GM23338 (cell line): ENCODE measurements at regions not wholly inside any gene's neighbourhood (a gene's known extent, or its start where the extent isn't known, plus 50 kb on each side); places are given as distances from the start of the nearest gene placed in this dataset.

Experiments used
- ATAC-seq: fragments of 200-7000 bp; cut with Tn5 transposase; 3 replicates; pipeline ENCODE4 v1.9.1; 2020
- DNase-seq: peaks from one replicate; pipeline ENCODE4 v3.0.0-alpha.2; 2015; ENCODE audit warnings: low spot score
- H2AFZ ChIP-seq: fragments of 200-600 bp; sonication (generic); 2 replicates; pipeline ENCODE4 v1.8.0; 2016; ENCODE audit warnings: antibody characterized with exemption, mild to moderate bottlenecking, moderate library complexity
- H3F3A ChIP-seq: fragments of 200-600 bp; sonication (generic); replicated peaks from 2 replicates; pipeline ENCODE4 v1.8.0; 2017; ENCODE audit warnings: antibody characterized with exemption, mixed run types, low read depth
- H3K27ac ChIP-seq: fragments of 200-600 bp; sonication (generic); 2 replicates; pipeline ENCODE4 v1.6.1; 2016; ENCODE audit warnings: low read depth
- H3K27me3 ChIP-seq: fragments of 200-600 bp; sonication (generic); 2 replicates; pipeline ENCODE4 v1.8.0; 2016; ENCODE audit warnings: mild to moderate bottlenecking, mixed run types, moderate library complexity; ENCODE audit not compliant: insufficient read depth
- H3K36me3 ChIP-seq: fragments of 200-600 bp; sonication (generic); 2 replicates; pipeline ENCODE4 v1.8.0; 2016; ENCODE audit warnings: mild to moderate bottlenecking; ENCODE audit not compliant: insufficient read depth
- H3K4me1 ChIP-seq: fragments of 200-600 bp; sonication (generic); 2 replicates; pipeline ENCODE4 v1.8.0; 2016; ENCODE audit warnings: mild to moderate bottlenecking, moderate library complexity; ENCODE audit not compliant: insufficient read depth
- H3K4me2 ChIP-seq: fragments of 200-600 bp; sonication (generic); 2 replicates; pipeline ENCODE4 v1.7.1; 2017; ENCODE audit warnings: mixed run types
- H3K4me3 ChIP-seq: fragments of 200-600 bp; sonication (generic); 2 replicates; pipeline ENCODE4 v1.6.1; 2016; ENCODE audit warnings: mixed run types
- H3K79me2 ChIP-seq: fragments of 200-600 bp; sonication (generic); replicated peaks from 2 replicates; pipeline ENCODE4 v1.8.0; 2017; ENCODE audit warnings: mild to moderate bottlenecking; ENCODE audit not compliant: insufficient read depth
- H3K9me2 ChIP-seq: fragments of 200-600 bp; sonication (generic); 2 replicates; pipeline ENCODE4 v1.8.0; 2017; ENCODE audit not compliant: insufficient read depth
- H4K20me1 ChIP-seq: fragments of 200-600 bp; sonication (generic); replicated peaks from 2 replicates; pipeline ENCODE4 v1.8.0; 2017; ENCODE audit warnings: mild to moderate bottlenecking; ENCODE audit not compliant: insufficient read depth
- H3K27ac Mint-ChIP-seq: 2 replicates; pipeline ENCODE4 v1.8.0; 2020; ENCODE audit warnings: inconsistent platforms, mild to moderate bottlenecking, moderate library complexity, mixed read lengths
- H3K27me3 Mint-ChIP-seq: 3 replicates; pipeline ENCODE4 v1.8.0; 2022; ENCODE audit warnings: low read depth, mild to moderate bottlenecking, moderate library complexity, mixed read lengths, inconsistent platforms; ENCODE audit not compliant: insufficient read depth, poor library complexity
- H3K36me3 Mint-ChIP-seq: 3 replicates; pipeline ENCODE4 v1.8.0; 2021; ENCODE audit warnings: low read depth, mild to moderate bottlenecking, inconsistent platforms, moderate library complexity, mixed read lengths
- H3K4me1 Mint-ChIP-seq: 3 replicates; pipeline ENCODE4 v1.8.0; 2020; ENCODE audit warnings: mild to moderate bottlenecking, inconsistent platforms, mixed read lengths
- H3K4me3 Mint-ChIP-seq: 3 replicates; pipeline ENCODE4 v1.8.0; 2021; ENCODE audit warnings: moderate library complexity, mild to moderate bottlenecking, inconsistent platforms, mixed read lengths
- H3K9me3 Mint-ChIP-seq: 3 replicates; pipeline ENCODE4 v1.8.0; 2020; ENCODE audit warnings: moderate library complexity, mild to moderate bottlenecking, inconsistent platforms, mixed read lengths
- CREB1 ChIP-seq: fragments of 250-450 bp; sonication (Bioruptor Pico); IDR thresholded peaks from 2 replicates; pipeline ENCODE4 v1.5.0; 2020; ENCODE audit warnings: low read depth, mild to moderate bottlenecking, moderate library complexity
- CTCF ChIP-seq, 2 experiments: fragments of 200-600 bp in 1 of 2; sonication (generic) in 1 of 2; conservative IDR thresholded peaks; 2 replicates each; pipeline versions ENCODE4 v1.5.1 to v1.6.1; 2016 to 2017; ENCODE audit warnings: antibody characterized with exemption in 2 of 2, low read depth in 2 of 2, mild to moderate bottlenecking in 2 of 2, moderate library complexity in 1 of 2
- ETS1 ChIP-seq: IDR thresholded peaks from 2 replicates; pipeline ENCODE4 v1.6.1; 2016; ENCODE audit warnings: antibody characterized with exemption
- EZH2 ChIP-seq: fragments of 200-600 bp; sonication (generic); IDR thresholded peaks from one replicate; pipeline ENCODE4 v1.8.0; 2017; ENCODE audit warnings: antibody characterized with exemption, mild to moderate bottlenecking, low read depth; ENCODE audit not compliant: unreplicated experiment
- EZH2phosphoT487 ChIP-seq: fragments of 200-600 bp; sonication (generic); IDR thresholded peaks from one replicate; pipeline ENCODE4 v1.8.1; 2018; ENCODE audit warnings: antibody characterized with exemption; ENCODE audit not compliant: unreplicated experiment
- JUNB ChIP-seq: IDR thresholded peaks from one replicate; pipeline ENCODE4 v1.6.1; 2016; ENCODE audit warnings: antibody characterized with exemption; ENCODE audit not compliant: unreplicated experiment
- NANOG ChIP-seq: IDR thresholded peaks from 2 replicates; pipeline ENCODE4 v1.6.1; 2016; ENCODE audit warnings: antibody characterized with exemption, borderline replicate concordance
- POLR2AphosphoS5 ChIP-seq: IDR thresholded peaks from 2 replicates; pipeline ENCODE4 v1.6.1; 2016; ENCODE audit warnings: antibody characterized with exemption, low read depth
- REST ChIP-seq: IDR thresholded peaks from one replicate; pipeline ENCODE4 v1.6.1; 2018; ENCODE audit warnings: antibody characterized with exemption; ENCODE audit not compliant: unreplicated experiment
- STAT1 ChIP-seq: IDR thresholded peaks from one replicate; pipeline ENCODE4 v1.6.1; 2016; ENCODE audit warnings: antibody characterized with exemption; ENCODE audit not compliant: unreplicated experiment
- ZNF114 ChIP-seq: fragments of 250-450 bp; sonication (Bioruptor Pico); IDR thresholded peaks from 2 replicates; pipeline ENCODE4 v1.5.0; 2020; ENCODE audit warnings: mild to moderate bottlenecking, moderate library complexity
- ZNF331 ChIP-seq: fragments of 250-450 bp; sonication (Bioruptor Pico); IDR thresholded peaks from 2 replicates; pipeline ENCODE4 v1.5.0; 2020; ENCODE audit warnings: low read depth, mild to moderate bottlenecking, moderate library complexity

GRCh38 chr13:86864376-86864775, 806.8 kb upstream of the SLITRK5 start (continued):
- no peak for TF ChIP-seq CTCF (conservative IDR thresholded peaks at IDR 0.05; ENCODE audit: low read depth in 2 of 2)

- Mint-ChIP-seq H3K4me3 (no peak overlapping the region), H3K4me1 (no peaks in the 10 kb centered on the region; the same call in 2 of the 3 replicates), H3K36me3 (no peaks in the 10 kb centered on the region), H3K27ac (no peak overlapping the region), H3K27me3 (no peaks in the 10 kb centered on the region), H3K9me3 (no peaks in the 10 kb centered on the region)
- TF ChIP-seq ZNF114 (CRISPR knock-in tag) = no peak
- peak; percentile 56 to 86 for TF ChIP-seq CTCF (conservative IDR thresholded peaks at IDR 0.05; ENCODE audit: low read depth in 2 of 2)
- TF ChIP-seq CREB1 = no peak
- H3K9me2 ChIP-seq = no peaks in the 10 kb centered on the region
- no peaks in the 10 kb centered on the region for H3F3A ChIP-seq
- H3K27ac ChIP-seq = no peak overlapping the region
- H4K20me1 ChIP-seq = no peaks in the 10 kb centered on the region
- H3K79me2 ChIP-seq = no peaks in the 10 kb centered on the region
- no peaks in the 10 kb centered on the region for H3K4me1 ChIP-seq
- H2AFZ ChIP-seq = no peak overlapping the region
- DNase-seq = peak; percentile 32
- H3K36me3 ChIP-seq = no peaks in the 10 kb centered on the region
- no peak for ATAC-seq
- H3K4me2 ChIP-seq = no peak overlapping the region
- no peak overlapping the region for H3K4me3 ChIP-seq
- peaks cover 8% of the 10 kb centered on the region for H3K27me3 ChIP-seq
Measured at GRCh38 chr13:86870444-86870843, 800.7 kb upstream of the SLITRK5 start.

- Histone ChIP-seq H2AFZ (no peak overlapping the region), H3K36me3 (no peaks in the 10 kb centered on the region), H3K4me1 (peaks cover under 1% of the 10 kb centered on the region; the same call in 1 of the 2 replicates), H3K9me2 (no peaks in the 10 kb centered on the region), H4K20me1 (no peaks in the 10 kb centered on the region), H3F3A (no peaks in the 10 kb centered on the region), H3K4me2 (no peak overlapping the region), H3K27ac (no peak overlapping the region), H3K27me3 (peaks cover 71% of the 10 kb centered on the region), H3K4me3 (no peak overlapping the region), H3K79me2 (no peaks in the 10 kb centered on the region)
- Mint-ChIP-seq H3K27ac (no peak overlapping the region), H3K4me3 (no peak overlapping the region), H3K4me1 (peaks cover 7% of the 10 kb centered on the region), H3K9me3 (no peaks in the 10 kb centered on the region), H3K27me3 (peaks cover 21% of the 10 kb centered on the region), H3K36me3 (no peaks in the 10 kb centered on the region)
- DNase-seq (no peak), ATAC-seq (no peak)
- no peak for TF ChIP-seq EZH2
- no peak for TF ChIP-seq ETS1
- no peak for TF ChIP-seq NANOG
- TF ChIP-seq ZNF331 (CRISPR knock-in tag) = no peak
- no peak for TF ChIP-seq REST
- no peak for TF ChIP-seq JUNB
- TF ChIP-seq POLR2AphosphoS5 = no peak
- no peak for TF ChIP-seq STAT1
- TF ChIP-seq EZH2phosphoT487 = no peak
- TF ChIP-seq CTCF (conservative IDR thresholded peaks at IDR 0.05; ENCODE audit: low read depth in 2 of 2) = no peak
Measured at GRCh38 chr13:86877441-86877840, 793.7 kb upstream of the SLITRK5 start.
